Activated B cell treated with CpG ODN at 0.5 μM for 24 hours (primary cell): ENCODE measurements at regions not wholly inside any gene's neighbourhood (a gene's known extent, or its start where the extent isn't known, plus 50 kb on each side); places are given as distances from the start of the nearest gene placed in this dataset.

ENCODE experiments used
- ATAC-seq: fragments of 200-7000 bp; cut with Tn5 transposase; one replicate; pipeline ENCODE4 v1.10.0; 2021; ENCODE audit warnings: low read depth, mild to moderate bottlenecking, moderate library complexity
- CTCF ChIA-PET: fragments of 350-600 bp; sonication (Branson Sonifier 250); formaldehyde crosslinking; loops from one replicate; lab custom pipeline; 2021; ENCODE audit warnings: antibody characterized with exemption; lab: Charles Lee
- POLR2A ChIA-PET: fragments of 350-600 bp; sonication (Branson Sonifier 250); formaldehyde crosslinking; loops from one replicate; lab custom pipeline; 2021; ENCODE audit warnings: antibody characterized with exemption; lab: Charles Lee
- DNase-seq: peaks from one replicate; pipeline ENCODE4 v3.0.0; 2022
- H3K27ac Mint-ChIP-seq: one replicate; pipeline ENCODE4 v1.8.0; 2020; ENCODE audit warnings: mixed read lengths
- H3K27me3 Mint-ChIP-seq: one replicate; pipeline ENCODE4 v1.8.0; 2021; ENCODE audit warnings: mixed read lengths
- H3K36me3 Mint-ChIP-seq: one replicate; pipeline ENCODE4 v1.8.0; 2021; ENCODE audit warnings: low read depth, mixed read lengths
- H3K4me1 Mint-ChIP-seq: one replicate; pipeline ENCODE4 v1.8.0; 2021; ENCODE audit warnings: mixed read lengths
- H3K4me3 Mint-ChIP-seq: one replicate; pipeline ENCODE4 v1.8.0; 2020; ENCODE audit warnings: mild to moderate bottlenecking, mixed read lengths
- H3K9me3 Mint-ChIP-seq: one replicate; pipeline ENCODE4 v1.8.0; 2020; ENCODE audit warnings: mixed read lengths
- CTCF ChIP-seq: fragments of 200-600 bp; IDR thresholded peaks from one replicate; pipeline ENCODE4 v1.8.0; 2022; ENCODE audit warnings: antibody characterized with exemption, mild to moderate bottlenecking
- intact Hi-C: fragments of 100-400 bp; cut with micrococcal nuclease; formaldehyde crosslinking; loops from one replicate; pipeline ENCODE4 v1.15.1; 2024

GRCh38 chr5:86403190-86403589 lies 214.6 kb upstream of the COX7C start:
- Mint-ChIP-seq H3K4me1 (no peaks in the 10 kb centered on the region), H3K9me3 (peaks cover 4% of the 10 kb centered on the region), H3K27ac (no peak overlapping the region), H3K4me3 (no peak overlapping the region), H3K36me3 (no peaks in the 10 kb centered on the region), H3K27me3 (no peaks in the 10 kb centered on the region)
- DNase-seq (no peak), ATAC-seq (no peak)
- POLR2A ChIA-PET: no interaction called here
- no peak for TF ChIP-seq CTCF
- intact Hi-C loops: no loop called here
- CTCF ChIA-PET: no interaction called here

GRCh38 chr5:86404256-86404655 lies 213.5 kb upstream of the COX7C start:
- Mint-ChIP-seq H3K4me3 (no peak overlapping the region), H3K36me3 (no peaks in the 10 kb centered on the region), H3K4me1 (no peaks in the 10 kb centered on the region), H3K27ac (no peak overlapping the region), H3K9me3 (peaks cover 4% of the 10 kb centered on the region), H3K27me3 (no peaks in the 10 kb centered on the region)
- DNase-seq (no peak), ATAC-seq (no peak)
- ChIA-PET POLR2A (no interaction called here), CTCF (no interaction called here)
- no peak for TF ChIP-seq CTCF
- intact Hi-C loops: no loop called here

GRCh38 chr5:86407711-86408110 lies 210.0 kb upstream of the COX7C start:
- POLR2A ChIA-PET: no interaction called here
- H3K9me3 Mint-ChIP-seq: no peaks in the 10 kb centered on the region
- H3K36me3 Mint-ChIP-seq: no peaks in the 10 kb centered on the region
- no peaks in the 10 kb centered on the region for H3K4me1 Mint-ChIP-seq
- intact Hi-C loops: no loop called here
- TF ChIP-seq CTCF: no peak
- CTCF ChIA-PET: no interaction called here
- ATAC-seq (no peak), DNase-seq (no peak)
- no peak overlapping the region for H3K4me3 Mint-ChIP-seq
- H3K27me3 Mint-ChIP-seq: no peaks in the 10 kb centered on the region
- H3K27ac Mint-ChIP-seq: no peak overlapping the region

- Mint-ChIP-seq H3K4me3 (no peak overlapping the region), H3K36me3 (no peaks in the 10 kb centered on the region), H3K27me3 (no peaks in the 10 kb centered on the region), H3K9me3 (no peaks in the 10 kb centered on the region), H3K27ac (no peak overlapping the region), H3K4me1 (no peaks in the 10 kb centered on the region)
- ChIA-PET CTCF (no interaction called here), POLR2A (no interaction called here)
- ATAC-seq: no peak
- intact Hi-C loops: no loop called here
- TF ChIP-seq CTCF: no peak
- DNase-seq: no peak
Measured at GRCh38 chr5:86411596-86411995, 206.1 kb upstream of the COX7C start.

GRCh38 chr5:86427158-86427557 lies 190.6 kb upstream of the COX7C start:
- no peak for TF ChIP-seq CTCF
- CTCF ChIA-PET: no interaction called here

More at GRCh38 chr5:86427158-86427557, 190.6 kb upstream of the COX7C start:
- no peak for DNase-seq
- H3K4me1 Mint-ChIP-seq: no peaks in the 10 kb centered on the region
- no peak overlapping the region for H3K4me3 Mint-ChIP-seq
- no peak overlapping the region for H3K27ac Mint-ChIP-seq
- no peaks in the 10 kb centered on the region for H3K27me3 Mint-ChIP-seq
- H3K9me3 Mint-ChIP-seq: no peaks in the 10 kb centered on the region
- POLR2A ChIA-PET: no interaction called here
- intact Hi-C loops: no loop called here
- ATAC-seq: no peak
- no peaks in the 10 kb centered on the region for H3K36me3 Mint-ChIP-seq
